ENCODE measurements at regions not wholly inside any gene's neighbourhood (a gene's known extent, or its start where the extent isn't known, plus 50 kb on each side); places are given as distances from the start of the nearest gene placed in this dataset.

- TF ChIP-seq CTCF (conservative IDR thresholded peaks at IDR 0.05) (no peak), ZFX (IDR thresholded peaks at IDR 0.05) (no peak)
Observed at GRCh38 chr5:13572163-13572562, 372.3 kb downstream of the DNAH5 start.
